Spinal cord (tissue), 9 donors: ENCODE measurements at regions not wholly inside any gene's neighbourhood (a gene's known extent, or its start where the extent isn't known, plus 50 kb on each side); places are given as distances from the start of the nearest gene placed in this dataset.
"Not testable (repeated sequence)": the region's sequence is repeated elsewhere in the genome, so short reads cannot be mapped to it uniquely, and the experiment has no call there.

Source experiments
- DNase-seq, 6 donors: peaks; one replicate each; pipeline versions ENCODE4 v3.0.0 to v3.0.0-alpha.2; 2013 to 2015; ENCODE audit warnings: low spot score in 6 of 6, low read depth in 4 of 6
- H3K27ac ChIP-seq: one replicate; pipeline ENCODE4 v1.5.1; 2013; ENCODE audit warnings: low read depth, low read length, control low read depth
- H3K27me3 ChIP-seq: one replicate; pipeline ENCODE4 v1.6.1; 2013; ENCODE audit warnings: low read length; ENCODE audit not compliant: control insufficient read depth, insufficient read depth
- H3K36me3 ChIP-seq: one replicate; pipeline ENCODE4 v1.6.1; 2013; ENCODE audit warnings: low read length; ENCODE audit not compliant: control insufficient read depth, insufficient read depth
- H3K4me1 ChIP-seq: one replicate; pipeline ENCODE4 v1.6.1; 2013; ENCODE audit warnings: low read length; ENCODE audit not compliant: control insufficient read depth, insufficient read depth
- H3K4me3 ChIP-seq: one replicate; pipeline ENCODE4 v1.5.1; 2013; ENCODE audit warnings: low read depth, low read length, control low read depth
- H3K9me3 ChIP-seq: one replicate; pipeline ENCODE4 v1.6.1; 2013; ENCODE audit warnings: low read length; ENCODE audit not compliant: control insufficient read depth, insufficient read depth
- WGBS: methylation state at CpG from one replicate; pipeline ENCODE4 v1.1.5; 2013; ENCODE audit warnings: missing lambda C conversion rate; ENCODE audit not compliant: insufficient coverage; 5-methylcytosine and 5-hydroxymethylcytosine counted together
- donor health status: healthy.

DNA sequence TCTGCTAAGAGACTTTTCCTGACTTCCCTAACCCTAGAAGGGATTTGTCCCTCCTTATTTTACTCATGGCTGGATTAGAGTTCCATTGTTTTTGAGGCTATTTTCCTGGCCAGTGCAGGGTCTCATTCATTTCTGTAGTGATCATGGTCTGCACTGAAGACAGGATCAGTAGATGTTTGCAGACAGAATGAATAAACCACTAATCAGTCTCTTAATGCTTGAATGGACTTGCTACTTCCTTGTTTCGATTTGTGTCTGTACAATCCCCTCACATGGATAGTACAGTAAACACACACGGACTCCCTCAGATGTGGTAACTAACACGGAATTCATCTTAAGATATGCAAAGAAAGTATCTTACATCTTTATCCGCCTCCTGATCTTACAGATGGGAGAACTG lies 102.6 kb upstream of the PRB2 start:
- no peak for DNase-seq
- WGBS, result no CpG with 5 or more reads among the region's 4 CpGs
- no peaks in the 10 kb centered on the region for H3K9me3 ChIP-seq
- no peak overlapping the region for H3K27ac ChIP-seq
- peaks cover 2% of the 10 kb centered on the region for H3K27me3 ChIP-seq
- H3K4me1 ChIP-seq, result peaks cover 15% of the 10 kb centered on the region
- H3K36me3 ChIP-seq, result no peaks in the 10 kb centered on the region
- H3K4me3 ChIP-seq, result no peak overlapping the region

DNA sequence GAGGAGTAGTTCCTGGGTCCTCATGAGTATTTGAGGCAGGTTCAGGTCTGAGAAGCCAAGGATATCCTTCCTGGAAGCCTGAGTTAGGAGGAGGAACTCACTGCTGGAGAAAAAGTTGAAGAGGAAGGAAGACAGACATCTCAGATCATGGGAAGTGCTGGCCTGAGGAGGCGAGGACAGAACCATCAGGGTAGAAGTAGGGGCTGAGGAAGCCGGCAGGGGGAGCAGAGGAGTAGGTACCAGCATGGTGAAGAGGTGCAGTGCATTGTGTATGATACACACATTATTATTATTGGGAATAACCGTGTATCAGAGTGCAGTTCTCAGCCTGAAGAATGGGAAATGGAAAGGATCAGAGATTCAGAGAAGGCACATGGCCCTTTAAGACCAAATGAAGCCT lies 103.2 kb upstream of the PRB2 start:
- H3K4me1 ChIP-seq, result peaks cover 15% of the 10 kb centered on the region
- H3K9me3 ChIP-seq, DNase-seq, H3K36me3 ChIP-seq, H3K4me3 ChIP-seq, H3K27ac ChIP-seq, H3K27me3 ChIP-seq: not testable (repeated sequence)
- WGBS, result no CpG with 5 or more reads among the region's 3 CpGs

- 48% methylated on average over 8 of the region's 11 CpGs for WGBS
- H3K27ac ChIP-seq, result no peak overlapping the region
- peak overlapping the region; percentile 29 for H3K4me3 ChIP-seq
Measured at GRCh38 chr12:11499806-11500187, 104.4 kb upstream of the PRB2 start.

GRCh38 chr12:11500188-11500860 lies 105.0 kb upstream of the PRB2 start:
- Histone ChIP-seq H3K36me3 (no peaks in the 10 kb centered on the region), H3K27me3 (peaks cover 2% of the 10 kb centered on the region), H3K9me3 (no peaks in the 10 kb centered on the region), H3K4me3 (peak overlapping the region; percentile 29), H3K27ac (no peak overlapping the region), H3K4me1 (peaks cover 15% of the 10 kb centered on the region)
- WGBS, result under 1% methylated on average over 61 of the region's 62 CpGs
- DNase-seq, result peak; percentile 54 to 91 (median 69)

More at GRCh38 chr12:11499806-11500187, 104.4 kb upstream of the PRB2 start:
- H3K9me3 ChIP-seq, result no peaks in the 10 kb centered on the region
- H3K4me1 ChIP-seq, result peaks cover 15% of the 10 kb centered on the region
- DNase-seq, result peak in 3 of 6 donors; percentile 5 to 61 (median 6)
- H3K36me3 ChIP-seq, result no peaks in the 10 kb centered on the region
- peaks cover 2% of the 10 kb centered on the region for H3K27me3 ChIP-seq

DNA sequence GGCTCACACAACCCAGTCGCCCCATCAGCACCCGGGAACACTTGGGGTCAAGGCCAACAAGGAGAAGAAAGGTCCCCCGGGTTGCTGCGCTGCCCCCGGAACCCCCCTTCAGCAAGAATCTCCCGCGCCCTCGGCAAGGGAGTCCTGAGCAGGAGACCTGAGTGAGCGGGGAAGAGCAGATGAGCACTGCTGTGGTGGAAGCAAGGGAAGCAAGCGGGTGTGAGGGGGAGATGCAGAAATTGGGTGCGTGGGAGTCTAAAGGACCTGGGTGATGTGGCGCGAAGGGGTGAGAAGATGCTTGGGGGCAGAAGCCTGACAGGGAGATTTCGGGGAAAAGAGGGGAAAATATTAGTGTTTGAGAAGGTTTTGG lies 105.5 kb upstream of the PRB2 start:
- H3K27me3 ChIP-seq, result peaks cover 2% of the 10 kb centered on the region
- peak in 1 of 6 donors; percentile 13 for DNase-seq
- H3K27ac ChIP-seq, result no peak overlapping the region
- WGBS, result 9% methylated on average over 14 of the region's 14 CpGs
- no peaks in the 10 kb centered on the region for H3K9me3 ChIP-seq
- H3K36me3 ChIP-seq, result no peaks in the 10 kb centered on the region
- peaks cover 15% of the 10 kb centered on the region for H3K4me1 ChIP-seq
- H3K4me3 ChIP-seq, result peak overlapping the region; percentile 29

DNA sequence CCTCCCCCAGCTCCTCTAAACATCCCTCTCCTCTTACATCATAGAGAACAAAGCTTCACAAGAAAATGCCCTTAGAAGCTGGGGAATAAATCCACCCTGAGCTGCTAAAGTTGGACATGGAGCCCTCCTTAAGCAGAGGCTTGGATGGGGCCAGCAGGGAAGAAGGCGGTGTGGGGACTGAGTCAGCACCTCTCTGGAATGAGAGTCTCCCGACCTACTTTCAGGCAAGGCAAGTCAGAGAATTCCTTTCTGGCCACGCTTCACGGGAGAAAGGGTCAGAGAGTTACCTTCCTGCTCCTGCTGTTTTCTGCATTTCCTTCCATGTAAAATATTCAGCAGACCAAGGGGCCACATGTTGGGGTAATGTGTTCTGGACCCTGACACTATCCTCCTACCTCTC lies 113.3 kb upstream of the PRB2 start:
- H3K36me3 ChIP-seq, result no peaks in the 10 kb centered on the region
- no peak overlapping the region for H3K4me3 ChIP-seq
- H3K27me3 ChIP-seq, result no peaks in the 10 kb centered on the region
- H3K9me3 ChIP-seq, result no peaks in the 10 kb centered on the region
- H3K27ac ChIP-seq, result no peak overlapping the region
- no peaks in the 10 kb centered on the region for H3K4me1 ChIP-seq
- WGBS, result 54% methylated on average over 4 of the region's 4 CpGs
- no peak for DNase-seq

- no peaks in the 10 kb centered on the region for H3K27me3 ChIP-seq
- no peaks in the 10 kb centered on the region for H3K4me1 ChIP-seq
- WGBS, result 48% methylated on average over 2 of the region's 4 CpGs
- H3K9me3 ChIP-seq, result no peaks in the 10 kb centered on the region
- no peak for DNase-seq
- no peak overlapping the region for H3K27ac ChIP-seq
- H3K4me3 ChIP-seq, result no peak overlapping the region
- H3K36me3 ChIP-seq, result no peaks in the 10 kb centered on the region
Measured at GRCh38 chr12:11509326-11509725, 114.0 kb upstream of the PRB2 start.

DNA sequence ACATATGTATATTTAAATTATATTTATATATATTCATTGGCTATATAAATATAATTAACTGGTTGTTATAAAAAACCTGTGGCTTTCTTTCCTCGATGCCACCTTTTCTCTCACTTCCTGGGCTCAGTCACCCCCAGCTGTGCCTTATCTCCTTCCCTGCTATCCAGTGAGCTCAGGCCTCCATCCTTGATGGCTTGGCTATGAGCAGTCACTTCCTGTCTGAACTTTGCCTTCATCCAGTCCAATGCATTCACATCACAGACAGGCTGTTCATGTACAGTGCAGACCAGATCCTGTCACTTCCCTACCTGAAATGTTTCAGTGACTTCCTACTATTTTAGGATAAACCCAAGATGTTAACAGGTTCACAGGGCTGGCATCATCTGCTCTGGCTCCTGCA lies 115.3 kb upstream of the PRB2 start:
- no peak overlapping the region for H3K4me3 ChIP-seq
- H3K36me3 ChIP-seq, result no peaks in the 10 kb centered on the region
- H3K27me3 ChIP-seq, result no peaks in the 10 kb centered on the region
- no peaks in the 10 kb centered on the region for H3K4me1 ChIP-seq
- no peaks in the 10 kb centered on the region for H3K9me3 ChIP-seq
- 89% methylated on average over 1 of the region's 1 CpG for WGBS
- H3K27ac ChIP-seq, result no peak overlapping the region
- no peak for DNase-seq

DNA sequence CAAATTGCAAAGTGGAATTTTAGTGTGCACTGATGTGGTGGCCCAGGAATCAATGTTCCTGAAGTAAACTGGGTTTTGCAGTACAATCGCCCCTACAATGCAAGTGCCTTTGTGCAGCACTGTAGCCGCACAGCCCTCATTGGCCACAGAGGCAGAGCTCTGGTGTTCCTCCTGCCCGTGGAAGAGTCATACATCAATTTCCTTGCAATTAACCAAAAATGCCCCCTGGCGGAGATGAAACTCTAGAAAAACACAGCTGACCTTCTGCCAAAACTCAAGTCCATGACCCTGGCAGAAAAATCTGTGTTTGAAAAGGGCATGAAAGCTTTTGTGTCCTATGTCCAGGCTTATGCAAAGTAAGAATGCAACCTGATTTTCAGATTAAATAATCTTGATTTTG lies 117.9 kb upstream of the PRB2 start:
- Histone ChIP-seq H3K9me3 (no peaks in the 10 kb centered on the region), H3K36me3 (no peaks in the 10 kb centered on the region), H3K4me1 (no peaks in the 10 kb centered on the region), H3K27me3 (no peaks in the 10 kb centered on the region), H3K4me3 (no peak overlapping the region), H3K27ac (no peak overlapping the region)
- WGBS, result 81% methylated on average over 2 of the region's 4 CpGs
- peak in 1 of 6 donors; percentile 12 for DNase-seq

DNA sequence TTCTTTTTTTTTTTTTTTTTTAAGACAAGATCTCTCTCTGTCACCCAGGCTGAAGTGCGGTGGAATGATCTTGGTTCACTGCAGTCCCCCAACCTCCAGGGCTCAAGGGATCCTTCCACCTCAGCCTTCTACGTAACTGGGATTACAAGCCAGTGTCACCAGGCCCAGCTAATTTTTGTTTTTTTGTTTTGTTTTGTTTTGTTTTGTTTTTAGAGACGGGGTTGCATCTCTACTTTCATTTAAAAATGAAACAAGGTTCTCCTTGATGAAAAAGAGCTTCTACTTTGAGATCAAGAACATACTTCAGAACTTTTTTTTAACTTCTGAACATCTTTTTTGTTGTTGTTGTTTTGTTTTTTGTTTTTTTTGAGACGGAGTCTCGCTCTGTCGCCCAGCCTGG lies 121.7 kb upstream of the PRB2 start:
- Histone ChIP-seq H3K27ac (no peak overlapping the region), H3K4me3 (no peak overlapping the region), H3K36me3 (no peaks in the 10 kb centered on the region), H3K4me1 (no peaks in the 10 kb centered on the region), H3K9me3 (no peaks in the 10 kb centered on the region), H3K27me3 (no peaks in the 10 kb centered on the region)
- no peak for DNase-seq
- WGBS, result 97% methylated on average over 5 of the region's 6 CpGs
